ENCODE measurements at regions not wholly inside any gene's neighbourhood (a gene's known extent, or its start where the extent isn't known, plus 50 kb on each side); places are given as distances from the start of the nearest gene placed in this dataset.

- TF ChIP-seq TAF1 (IDR thresholded peaks at IDR 0.05; ENCODE audit: borderline replicate concordance, low read depth, low read length) (no peak), POLR2AphosphoS5 (IDR thresholded peaks at IDR 0.05; ENCODE audit: low read depth, low read length) (no peak)
Observed at GRCh38 chr6:8269872-8270454, 165.4 kb downstream of the SLC35B3 start.
